HepG2 (cell line): ENCODE measurements at regions not wholly inside any gene's neighbourhood (a gene's known extent, or its start where the extent isn't known, plus 50 kb on each side); places are given as distances from the start of the nearest gene placed in this dataset.

ENCODE experiments used
- ATAC-seq: fragments of 200-7000 bp; cut with Tn5 transposase; 3 replicates; pipeline ENCODE4 v1.9.1; 2020; ENCODE audit warnings: mild to moderate bottlenecking, moderate library complexity
- BruUV-seq: library from RNA; stranded (reverse); fragments of 400-500 nt; replicated peaks from 2 replicates; lab custom pipeline; 2021; lab: Mats Ljungman, UMichigan
- CTCF ChIA-PET: fragments of 300-600 bp; formaldehyde crosslinking; extraction: SDS; loops from one replicate; lab custom pipeline; 2021; ENCODE audit warnings: low total read pairs, inconsistent platforms, low intra/inter-chr PET ratio; lab: Yijun Ruan, JAX
- POLR2A ChIA-PET: fragments of 350-600 bp; sonication (Branson Sonifier 250); formaldehyde crosslinking; loops from one replicate; lab custom pipeline; 2020; ENCODE audit warnings: antibody characterized with exemption, inconsistent platforms; lab: Yijun Ruan, JAX
- DNase-seq: peaks from one replicate; pipeline ENCODE4 v3.0.0-alpha.2; 2015; ENCODE audit warnings: low spot score
- FAIRE-seq: peaks from 3 replicates; lab custom pipeline; 2011; peaks lifted over from hg19 to GRCh38; lab: Jason Lieb, UNC
- H2AFZ ChIP-seq: one replicate; pipeline ENCODE4 v1.6.1; 2011; ENCODE audit warnings: low read length, inconsistent platforms
- H3K27ac ChIP-seq: fragments of 300-600 bp; 3 replicates; pipeline ENCODE4 v1.8.0; 2011; ENCODE audit warnings: mixed run types, mild to moderate bottlenecking, mixed read lengths, low read length, inconsistent platforms; ENCODE audit not compliant: insufficient read depth; ENCODE audit errors: extremely low read length
- H3K27me3 ChIP-seq, 2 experiments: fragments of 200-600 bp in 1 of 2; 2 replicates in 1 of 2; 3 replicates in 1 of 2; pipeline versions ENCODE4 v1.6.0 to v1.8.0; 2011; ENCODE audit warnings: low read length in 2 of 2, mild to moderate bottlenecking in 2 of 2, moderate library complexity in 2 of 2, inconsistent platforms in 1 of 2; ENCODE audit not compliant: insufficient read depth in 2 of 2, control insufficient read depth in 1 of 2
- H3K36me3 ChIP-seq, 2 experiments: fragments of 200-600 bp in 1 of 2; replicated peaks in 1 of 2; 2 replicates in 1 of 2; 3 replicates in 1 of 2; pipeline versions ENCODE4 v1.5.1 to v1.8.0; 2011; ENCODE audit warnings: low read length in 2 of 2, inconsistent platforms in 1 of 2; ENCODE audit not compliant: insufficient read depth in 2 of 2, control insufficient read depth in 1 of 2
- H3K4me1 ChIP-seq: 2 replicates; pipeline ENCODE4 v1.5.1; 2012; ENCODE audit warnings: low read length, inconsistent platforms; ENCODE audit not compliant: insufficient read depth
- H3K4me2 ChIP-seq: 2 replicates; pipeline ENCODE4 v1.6.0; 2011; ENCODE audit warnings: low read depth, low read length, inconsistent platforms
- H3K4me3 ChIP-seq, 3 experiments: fragments of 200-600 bp in 1 of 3; sonication (generic), shearing (Covaris generic) in 1 of 3; replicated peaks in 1 of 3; 2 replicates each; pipeline ENCODE4 v1.5.1; 2011 to 2016; ENCODE audit warnings: low read length in 3 of 3, inconsistent platforms in 2 of 3, low read depth in 2 of 3, mild to moderate bottlenecking in 2 of 3, control low read depth in 1 of 3, mixed read lengths in 1 of 3; ENCODE audit not compliant: insufficient read depth in 1 of 3
- H3K79me2 ChIP-seq: one replicate; pipeline ENCODE4 v1.6.1; 2011; ENCODE audit warnings: low read length, inconsistent platforms; ENCODE audit not compliant: insufficient read depth
- H3K9ac ChIP-seq: 2 replicates; pipeline ENCODE4 v1.6.0; 2011; ENCODE audit warnings: mild to moderate bottlenecking, low read depth, low read length, inconsistent platforms; ENCODE audit not compliant: insufficient read depth
- H3K9me3 ChIP-seq: 2 replicates; pipeline ENCODE4 v1.5.1; 2012; ENCODE audit warnings: mild to moderate bottlenecking, low read length
- H4K20me1 ChIP-seq: 2 replicates; pipeline ENCODE4 v1.6.0; 2011; ENCODE audit warnings: inconsistent platforms, mild to moderate bottlenecking, low read length, moderate library complexity; ENCODE audit not compliant: insufficient read depth
- GABPB1 ChIP-seq: IDR thresholded peaks from 2 replicates; pipeline ENCODE4 v1.6.1; 2016; ENCODE audit warnings: mild to moderate bottlenecking, missing genetic modification reagents, moderate library complexity, missing compliant biosample characterization
- MIER3 ChIP-seq: IDR thresholded peaks from 2 replicates; pipeline ENCODE4 v1.6.1; 2016; ENCODE audit warnings: missing compliant biosample characterization, borderline replicate concordance
- MLLT10 ChIP-seq: sonication (generic); formaldehyde crosslinking; IDR thresholded peaks from 2 replicates; pipeline ENCODE4 v1.4.0; 2020; ENCODE audit warnings: missing genetic modification reagents
- PPARG ChIP-seq: conservative IDR thresholded peaks from 2 replicates; pipeline ENCODE4 v1.6.1; 2016; ENCODE audit warnings: missing biosample characterization, missing genetic modification reagents
- ZNF484 ChIP-seq: sonication (generic); formaldehyde crosslinking; IDR thresholded peaks from 2 replicates; pipeline ENCODE4 v1.5.1; 2020; ENCODE audit warnings: mild to moderate bottlenecking, low read depth, missing genetic modification reagents, borderline replicate concordance
- ZNF557 ChIP-seq: sonication (generic); formaldehyde crosslinking; IDR thresholded peaks from 2 replicates; pipeline ENCODE4 v1.4.0; 2020; ENCODE audit warnings: missing genetic modification reagents
- ZNF644 ChIP-seq: IDR thresholded peaks from 2 replicates; pipeline ENCODE4 v1.6.1; 2016; ENCODE audit warnings: low read depth
- whole genome bisulfite sequencing: methylation state at CpG from one replicate; pipeline ENCODE4 v1.1.6; 2017; ENCODE audit warnings: low lambda C conversion rate; 5-methylcytosine and 5-hydroxymethylcytosine counted together
- in situ Hi-C: cut with HindIII; loops from 2 replicates; pipeline ENCODE4 v1.10.0; 2017; ENCODE audit warnings: low pct_unique_long_range_greater_than_20kb; ENCODE audit not compliant: extremely low pct_ligation_motif_present
- intact Hi-C: fragments of 100-400 bp; cut with micrococcal nuclease; formaldehyde crosslinking; loops from one replicate; pipeline ENCODE4 v1.10.0; 2022; ENCODE audit not compliant: unreplicated experiment
- TF ChIP-seq, protein P1 (sequence below): sonication (generic); formaldehyde crosslinking; IDR thresholded peaks from 2 replicates; pipeline ENCODE4 v1.4.0; 2020; ENCODE audit warnings: missing genetic modification reagents, borderline replicate concordance
- TF ChIP-seq, protein P2 (sequence below): IDR thresholded peaks from 2 replicates; pipeline ENCODE4 v1.4.0; 2020; ENCODE audit warnings: mild to moderate bottlenecking, missing genetic modification reagents
- TF ChIP-seq, protein P3 (sequence below): sonication (generic); formaldehyde crosslinking; conservative IDR thresholded peaks from 2 replicates; pipeline ENCODE4 v1.4.0; 2020; ENCODE audit warnings: mild to moderate bottlenecking, missing genetic modification reagents, moderate library complexity
- TF ChIP-seq, protein P4 (sequence below): sonication (generic); formaldehyde crosslinking; IDR thresholded peaks from 2 replicates; pipeline ENCODE4 v1.5.1; 2020; ENCODE audit warnings: missing genetic modification reagents, mild to moderate bottlenecking, borderline replicate concordance

DNA sequence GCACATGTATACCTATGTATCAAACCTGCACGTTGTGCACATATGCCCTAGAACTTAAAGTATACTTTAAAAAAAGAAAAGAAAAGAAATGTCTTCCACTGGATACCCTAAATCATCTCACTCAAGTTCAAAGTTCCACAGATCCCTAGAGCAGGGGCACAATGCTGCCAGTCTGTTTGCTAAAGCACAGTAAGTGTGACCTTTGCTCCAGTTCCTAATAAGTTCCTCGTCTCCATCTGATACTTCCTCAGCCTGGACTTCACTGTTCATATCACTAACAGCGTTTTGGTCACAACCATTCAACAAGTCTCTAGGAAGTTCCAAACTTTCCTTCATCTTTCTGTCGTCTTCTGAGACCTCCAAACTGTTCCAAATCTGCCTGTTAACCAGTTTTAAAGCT is 118.3 kb downstream of the BMP4 start:
- no TSS peak for BruUV-seq
- in situ Hi-C loops (no loop called here), intact Hi-C loops (no loop called here)
- DNase-seq (peak; percentile 19), FAIRE-seq (peak; percentile 83), ATAC-seq (no peak)
- Histone ChIP-seq H3K36me3 (no peaks in the 10 kb centered on the region; a peak in 1 of 5 replicates), H3K4me3 (no peak overlapping the region), H3K9me3 (no peaks in the 10 kb centered on the region), H2AFZ (no peak overlapping the region), H3K4me1 (peaks cover 54% of the 10 kb centered on the region), H4K20me1 (no peaks in the 10 kb centered on the region), H3K27ac (no peak overlapping the region), H3K79me2 (no peaks in the 10 kb centered on the region), H3K9ac (no peak overlapping the region), H3K27me3 (no peaks in the 10 kb centered on the region), H3K4me2 (no peak overlapping the region)
- CTCF ChIA-PET, result no interaction called here
- POLR2A ChIA-PET, result no interaction called here
- 44% methylated on average over 4 of the region's 4 CpGs for WGBS
- TF ChIP-seq GABPB1 (CRISPR knock-in tag) (no peak), MIER3 (CRISPR knock-in tag) (no peak), PPARG (CRISPR knock-in tag) (peak; percentile 76), ZNF557 (no peak), ZNF484 (CRISPR knock-in tag) (no peak), MLLT10 (CRISPR knock-in tag) (no peak), ZNF644 (CRISPR knock-in tag) (0 out of 2 replicates have a peak, but pooled peaks have one; percentile 30)
- TF ChIP-seq, protein P1, sequence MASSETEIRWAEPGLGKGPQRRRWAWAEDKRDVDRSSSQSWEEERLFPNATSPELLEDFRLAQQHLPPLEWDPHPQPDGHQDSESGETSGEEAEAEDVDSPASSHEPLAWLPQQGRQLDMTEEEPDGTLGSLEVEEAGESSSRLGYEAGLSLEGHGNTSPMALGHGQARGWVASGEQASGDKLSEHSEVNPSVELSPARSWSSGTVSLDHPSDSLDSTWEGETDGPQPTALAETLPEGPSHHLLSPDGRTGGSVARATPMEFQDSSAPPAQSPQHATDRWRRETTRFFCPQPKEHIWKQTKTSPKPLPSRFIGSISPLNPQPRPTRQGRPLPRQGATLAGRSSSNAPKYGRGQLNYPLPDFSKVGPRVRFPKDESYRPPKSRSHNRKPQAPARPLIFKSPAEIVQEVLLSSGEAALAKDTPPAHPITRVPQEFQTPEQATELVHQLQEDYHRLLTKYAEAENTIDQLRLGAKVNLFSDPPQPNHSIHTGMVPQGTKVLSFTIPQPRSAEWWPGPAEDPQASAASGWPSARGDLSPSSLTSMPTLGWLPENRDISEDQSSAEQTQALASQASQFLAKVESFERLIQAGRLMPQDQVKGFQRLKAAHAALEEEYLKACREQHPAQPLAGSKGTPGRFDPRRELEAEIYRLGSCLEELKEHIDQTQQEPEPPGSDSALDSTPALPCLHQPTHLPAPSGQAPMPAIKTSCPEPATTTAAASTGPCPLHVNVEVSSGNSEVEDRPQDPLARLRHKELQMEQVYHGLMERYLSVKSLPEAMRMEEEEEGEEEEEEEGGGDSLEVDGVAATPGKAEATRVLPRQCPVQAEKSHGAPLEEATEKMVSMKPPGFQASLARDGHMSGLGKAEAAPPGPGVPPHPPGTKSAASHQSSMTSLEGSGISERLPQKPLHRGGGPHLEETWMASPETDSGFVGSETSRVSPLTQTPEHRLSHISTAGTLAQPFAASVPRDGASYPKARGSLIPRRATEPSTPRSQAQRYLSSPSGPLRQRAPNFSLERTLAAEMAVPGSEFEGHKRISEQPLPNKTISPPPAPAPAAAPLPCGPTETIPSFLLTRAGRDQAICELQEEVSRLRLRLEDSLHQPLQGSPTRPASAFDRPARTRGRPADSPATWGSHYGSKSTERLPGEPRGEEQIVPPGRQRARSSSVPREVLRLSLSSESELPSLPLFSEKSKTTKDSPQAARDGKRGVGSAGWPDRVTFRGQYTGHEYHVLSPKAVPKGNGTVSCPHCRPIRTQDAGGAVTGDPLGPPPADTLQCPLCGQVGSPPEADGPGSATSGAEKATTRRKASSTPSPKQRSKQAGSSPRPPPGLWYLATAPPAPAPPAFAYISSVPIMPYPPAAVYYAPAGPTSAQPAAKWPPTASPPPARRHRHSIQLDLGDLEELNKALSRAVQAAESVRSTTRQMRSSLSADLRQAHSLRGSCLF, result no peak
- TF ChIP-seq, protein P2, sequence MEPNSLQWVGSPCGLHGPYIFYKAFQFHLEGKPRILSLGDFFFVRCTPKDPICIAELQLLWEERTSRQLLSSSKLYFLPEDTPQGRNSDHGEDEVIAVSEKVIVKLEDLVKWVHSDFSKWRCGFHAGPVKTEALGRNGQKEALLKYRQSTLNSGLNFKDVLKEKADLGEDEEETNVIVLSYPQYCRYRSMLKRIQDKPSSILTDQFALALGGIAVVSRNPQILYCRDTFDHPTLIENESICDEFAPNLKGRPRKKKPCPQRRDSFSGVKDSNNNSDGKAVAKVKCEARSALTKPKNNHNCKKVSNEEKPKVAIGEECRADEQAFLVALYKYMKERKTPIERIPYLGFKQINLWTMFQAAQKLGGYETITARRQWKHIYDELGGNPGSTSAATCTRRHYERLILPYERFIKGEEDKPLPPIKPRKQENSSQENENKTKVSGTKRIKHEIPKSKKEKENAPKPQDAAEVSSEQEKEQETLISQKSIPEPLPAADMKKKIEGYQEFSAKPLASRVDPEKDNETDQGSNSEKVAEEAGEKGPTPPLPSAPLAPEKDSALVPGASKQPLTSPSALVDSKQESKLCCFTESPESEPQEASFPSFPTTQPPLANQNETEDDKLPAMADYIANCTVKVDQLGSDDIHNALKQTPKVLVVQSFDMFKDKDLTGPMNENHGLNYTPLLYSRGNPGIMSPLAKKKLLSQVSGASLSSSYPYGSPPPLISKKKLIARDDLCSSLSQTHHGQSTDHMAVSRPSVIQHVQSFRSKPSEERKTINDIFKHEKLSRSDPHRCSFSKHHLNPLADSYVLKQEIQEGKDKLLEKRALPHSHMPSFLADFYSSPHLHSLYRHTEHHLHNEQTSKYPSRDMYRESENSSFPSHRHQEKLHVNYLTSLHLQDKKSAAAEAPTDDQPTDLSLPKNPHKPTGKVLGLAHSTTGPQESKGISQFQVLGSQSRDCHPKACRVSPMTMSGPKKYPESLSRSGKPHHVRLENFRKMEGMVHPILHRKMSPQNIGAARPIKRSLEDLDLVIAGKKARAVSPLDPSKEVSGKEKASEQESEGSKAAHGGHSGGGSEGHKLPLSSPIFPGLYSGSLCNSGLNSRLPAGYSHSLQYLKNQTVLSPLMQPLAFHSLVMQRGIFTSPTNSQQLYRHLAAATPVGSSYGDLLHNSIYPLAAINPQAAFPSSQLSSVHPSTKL (CRISPR knock-in tag), result 0 out of 2 replicates have a peak, but pooled peaks have one; percentile 34
- TF ChIP-seq, protein P3, sequence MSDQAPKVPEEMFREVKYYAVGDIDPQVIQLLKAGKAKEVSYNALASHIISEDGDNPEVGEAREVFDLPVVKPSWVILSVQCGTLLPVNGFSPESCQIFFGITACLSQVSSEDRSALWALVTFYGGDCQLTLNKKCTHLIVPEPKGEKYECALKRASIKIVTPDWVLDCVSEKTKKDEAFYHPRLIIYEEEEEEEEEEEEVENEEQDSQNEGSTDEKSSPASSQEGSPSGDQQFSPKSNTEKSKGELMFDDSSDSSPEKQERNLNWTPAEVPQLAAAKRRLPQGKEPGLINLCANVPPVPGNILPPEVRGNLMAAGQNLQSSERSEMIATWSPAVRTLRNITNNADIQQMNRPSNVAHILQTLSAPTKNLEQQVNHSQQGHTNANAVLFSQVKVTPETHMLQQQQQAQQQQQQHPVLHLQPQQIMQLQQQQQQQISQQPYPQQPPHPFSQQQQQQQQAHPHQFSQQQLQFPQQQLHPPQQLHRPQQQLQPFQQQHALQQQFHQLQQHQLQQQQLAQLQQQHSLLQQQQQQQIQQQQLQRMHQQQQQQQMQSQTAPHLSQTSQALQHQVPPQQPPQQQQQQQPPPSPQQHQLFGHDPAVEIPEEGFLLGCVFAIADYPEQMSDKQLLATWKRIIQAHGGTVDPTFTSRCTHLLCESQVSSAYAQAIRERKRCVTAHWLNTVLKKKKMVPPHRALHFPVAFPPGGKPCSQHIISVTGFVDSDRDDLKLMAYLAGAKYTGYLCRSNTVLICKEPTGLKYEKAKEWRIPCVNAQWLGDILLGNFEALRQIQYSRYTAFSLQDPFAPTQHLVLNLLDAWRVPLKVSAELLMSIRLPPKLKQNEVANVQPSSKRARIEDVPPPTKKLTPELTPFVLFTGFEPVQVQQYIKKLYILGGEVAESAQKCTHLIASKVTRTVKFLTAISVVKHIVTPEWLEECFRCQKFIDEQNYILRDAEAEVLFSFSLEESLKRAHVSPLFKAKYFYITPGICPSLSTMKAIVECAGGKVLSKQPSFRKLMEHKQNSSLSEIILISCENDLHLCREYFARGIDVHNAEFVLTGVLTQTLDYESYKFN (CRISPR knock-in tag), result 0 out of 2 replicates have a peak, but pooled peaks have one; percentile 29
- TF ChIP-seq, protein P4, sequence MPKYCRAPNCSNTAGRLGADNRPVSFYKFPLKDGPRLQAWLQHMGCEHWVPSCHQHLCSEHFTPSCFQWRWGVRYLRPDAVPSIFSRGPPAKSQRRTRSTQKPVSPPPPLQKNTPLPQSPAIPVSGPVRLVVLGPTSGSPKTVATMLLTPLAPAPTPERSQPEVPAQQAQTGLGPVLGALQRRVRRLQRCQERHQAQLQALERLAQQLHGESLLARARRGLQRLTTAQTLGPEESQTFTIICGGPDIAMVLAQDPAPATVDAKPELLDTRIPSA (CRISPR knock-in tag), result no peak
